ENCODE measurements at regions not wholly inside any gene's neighbourhood (a gene's known extent, or its start where the extent isn't known, plus 50 kb on each side); places are given as distances from the start of the nearest gene placed in this dataset.

- no peak for DNase-seq
Observed at GRCh38 chr6:145313041-145313855, 422.1 kb downstream of the EPM2A start.

- DNase-seq = no peak
Observed at GRCh38 chr6:145315982-145316600, 419.2 kb downstream of the EPM2A start.

- DNase-seq = no peak
Observed at GRCh38 chr6:145318952-145319351, 416.4 kb downstream of the EPM2A start.

- no peak for DNase-seq
Observed at GRCh38 chr6:145319605-145320004, 415.7 kb downstream of the EPM2A start.

- DNase-seq = no peak
Observed at GRCh38 chr6:145323646-145324045, 411.7 kb downstream of the EPM2A start.

GRCh38 chr6:145327586-145327985 is 407.7 kb downstream of the EPM2A start:
- DNase-seq = no peak

- no peak for DNase-seq
Observed at GRCh38 chr6:145329257-145329656, 406.1 kb downstream of the EPM2A start.

- DNase-seq = no peak
Observed at GRCh38 chr6:145331066-145331465, 404.3 kb downstream of the EPM2A start.

- DNase-seq = no peak
Observed at GRCh38 chr6:145332011-145332410, 403.3 kb downstream of the EPM2A start.

- no peak for DNase-seq
Observed at GRCh38 chr6:145336119-145336518, 399.2 kb downstream of the EPM2A start.

- no peak for DNase-seq
Observed at GRCh38 chr6:145339089-145339488, 396.2 kb downstream of the EPM2A start.

- no peak for DNase-seq
Observed at GRCh38 chr6:145340256-145340655, 395.1 kb downstream of the EPM2A start.

- DNase-seq = no peak
Observed at GRCh38 chr6:145345094-145345493, 390.2 kb downstream of the EPM2A start.

GRCh38 chr6:145347216-145347615 is 388.1 kb downstream of the EPM2A start:
- no peak for DNase-seq

- DNase-seq = no peak
Observed at GRCh38 chr6:145349950-145350510, 385.3 kb downstream of the EPM2A start.

GRCh38 chr6:145350928-145351327 is 384.4 kb downstream of the EPM2A start:
- DNase-seq = no peak

GRCh38 chr6:145352382-145353080 is 382.8 kb downstream of the EPM2A start:
- no peak for DNase-seq

- no peak for DNase-seq
Observed at GRCh38 chr6:145360865-145361264, 374.5 kb downstream of the EPM2A start.

GRCh38 chr6:145367149-145367548 is 368.2 kb downstream of the EPM2A start:
- no peak for DNase-seq

- no peak for DNase-seq
Observed at GRCh38 chr6:145368075-145368474, 367.2 kb downstream of the EPM2A start.

GRCh38 chr6:145370559-145370958 is 364.8 kb downstream of the EPM2A start:
- DNase-seq = no peak

GRCh38 chr6:145372671-145373151 is 362.6 kb downstream of the EPM2A start:
- DNase-seq = no peak

- DNase-seq = no peak
Observed at GRCh38 chr6:145373826-145374225, 361.5 kb downstream of the EPM2A start.

Measured in AML-193 (cell line).